GM18870 (cell line): ENCODE measurements at regions not wholly inside any gene's neighbourhood (a gene's known extent, or its start where the extent isn't known, plus 50 kb on each side); places are given as distances from the start of the nearest gene placed in this dataset.
"Not testable (repeated sequence)": the region's sequence is repeated elsewhere in the genome, so short reads cannot be mapped to it uniquely, and the experiment has no call there.

Experiments used
- ATAC-seq: cut with Tn5 transposase; IDR thresholded peaks from one replicate; pipeline ENCODE4 v1.9.1; 2021; ENCODE audit warnings: moderate library complexity; ENCODE audit not compliant: unreplicated experiment

- ATAC-seq = peak; percentile 69
Measured at GRCh38 chr14:65959563-65960024, 526.6 kb upstream of the CCDC196 start.

GRCh38 chr14:65961004-65961403, 525.2 kb upstream of the CCDC196 start:
- peak; percentile 58 for ATAC-seq

GRCh38 chr14:65962952-65963351, 523.2 kb upstream of the CCDC196 start:
- ATAC-seq = no peak

GRCh38 chr14:65964366-65964765, 521.8 kb upstream of the CCDC196 start:
- ATAC-seq = no peak

GRCh38 chr14:65966188-65966587, 520.0 kb upstream of the CCDC196 start:
- ATAC-seq = no peak

- ATAC-seq = no peak
Measured at GRCh38 chr14:65972346-65972870, 513.8 kb upstream of the CCDC196 start.

- no peak for ATAC-seq
Measured at GRCh38 chr14:65972891-65973290, 513.3 kb upstream of the CCDC196 start.

- no peak for ATAC-seq
Measured at GRCh38 chr14:65975865-65976264, 510.3 kb upstream of the CCDC196 start.

GRCh38 chr14:65976761-65977404, 509.3 kb upstream of the CCDC196 start:
- no peak for ATAC-seq

- ATAC-seq = no peak
Measured at GRCh38 chr14:65981192-65981843, 504.9 kb upstream of the CCDC196 start.

- ATAC-seq = no peak
Measured at GRCh38 chr14:65986041-65986440, 500.1 kb upstream of the CCDC196 start.

- no peak for ATAC-seq
Measured at GRCh38 chr14:65989981-65990380, 496.2 kb upstream of the CCDC196 start.

GRCh38 chr14:65991104-65991503, 495.1 kb upstream of the CCDC196 start:
- ATAC-seq = no peak

GRCh38 chr14:65991935-65992334, 494.2 kb upstream of the CCDC196 start:
- ATAC-seq = not testable (repeated sequence)

- no peak for ATAC-seq
Measured at GRCh38 chr14:65993103-65993502, 493.1 kb upstream of the CCDC196 start.

GRCh38 chr14:65993996-65994395, 492.2 kb upstream of the CCDC196 start:
- ATAC-seq = no peak

GRCh38 chr14:65997347-65997746, 488.8 kb upstream of the CCDC196 start:
- ATAC-seq = no peak

GRCh38 chr14:65999865-66000264, 486.3 kb upstream of the CCDC196 start:
- ATAC-seq = no peak

- no peak for ATAC-seq
Measured at GRCh38 chr14:66000766-66001165, 485.4 kb upstream of the CCDC196 start.

- ATAC-seq = no peak
Measured at GRCh38 chr14:66001356-66001755, 484.8 kb upstream of the CCDC196 start.

- ATAC-seq = no peak
Measured at GRCh38 chr14:66003082-66003730, 483.0 kb upstream of the CCDC196 start.

GRCh38 chr14:66005900-66006434, 480.2 kb upstream of the CCDC196 start:
- ATAC-seq = no peak
